ENCODE measurements at regions not wholly inside any gene's neighbourhood (a gene's known extent, or its start where the extent isn't known, plus 50 kb on each side); places are given as distances from the start of the nearest gene placed in this dataset.

DNA sequence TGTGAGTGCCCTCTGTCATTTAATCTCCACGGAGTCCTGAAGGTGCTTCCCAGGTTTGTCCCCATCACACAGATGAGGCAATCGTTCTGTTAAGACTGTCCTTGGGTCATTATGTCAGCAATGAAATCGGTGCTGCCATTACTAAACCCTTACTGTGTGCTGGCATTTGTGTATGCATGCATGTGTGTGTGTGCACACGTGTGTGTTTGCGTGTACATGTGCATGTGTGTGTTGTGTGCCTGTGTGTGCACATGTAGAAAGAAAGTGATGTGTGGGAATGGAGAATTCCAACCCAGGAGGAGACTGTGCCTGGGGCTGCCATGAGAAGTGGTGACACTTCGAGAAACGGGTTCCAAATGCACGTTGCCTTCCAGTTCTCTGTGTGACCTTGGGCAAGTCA is 110.3 kb downstream of the CDH26 start:
- ATAC-seq (ENCODE audit: low read depth) (no peak), DNase-seq (no peak)
- no peaks in the 10 kb centered on the region for H4K20me1 ChIP-seq (ENCODE audit: insufficient read depth, low read length)
- H3K36me3 ChIP-seq (ENCODE audit: control insufficient read depth, insufficient read depth, low read length), result no peaks in the 10 kb centered on the region
- in situ Hi-C loops (cut with MboI; ENCODE audit: low sequenced_read_pairs), result loop anchor here (25.0 kb wide), 2 partner anchors 1169 to 1819 kb away; no protein-coding TSS in a partner anchor
- H3K4me3 ChIP-seq (ENCODE audit: insufficient read depth, low read depth, low read length), result no peak overlapping the region
- H3K79me1 ChIP-seq (ENCODE audit: low read depth in 1 of 2, low read length in 2 of 2), result no peaks in the 10 kb centered on the region
- no TSS peak for BruUV-seq (replicated peaks)
- H2BK120ac ChIP-seq (ENCODE audit: low read depth, low read length), result no peak overlapping the region
- H2BK5ac ChIP-seq (ENCODE audit: low read depth, low read length, poor library complexity, severe bottlenecking), result no peak overlapping the region
- H4K5ac ChIP-seq (ENCODE audit: low read depth, low read length), result no peak overlapping the region
- H3K4me1 ChIP-seq (ENCODE audit: control insufficient read depth, insufficient read depth, low read length), result no peaks in the 10 kb centered on the region
- POLR2A ChIA-PET (ENCODE audit: unreplicated experiment), result interaction anchor here (0.7 kb wide), 1 partner anchor 620 kb away, joined by 4 read pairs; no protein-coding TSS in a partner anchor
- no peak overlapping the region for H4K8ac ChIP-seq (ENCODE audit: low read depth in 2 of 2, low read length in 2 of 2)
- no peak overlapping the region for H2AFZ ChIP-seq (replicated peaks; ENCODE audit: low read length, poor library complexity)
- no peak overlapping the region for H3K9ac ChIP-seq (ENCODE audit: low read depth, low read length)
- H3K56ac ChIP-seq (ENCODE audit: extremely low read depth, insufficient read depth, low read length), result no peak overlapping the region
- H2AK9ac ChIP-seq (replicated peaks; ENCODE audit: low read depth, low read length, poor library complexity), result no peak overlapping the region
- H2BK15ac ChIP-seq (ENCODE audit: low read depth, low read length), result no peak overlapping the region
- no peak overlapping the region for H2BK20ac ChIP-seq (ENCODE audit: low read depth, low read length)
- no peak overlapping the region for H3K14ac ChIP-seq (replicated peaks; ENCODE audit: low read depth, low read length)
- no peak overlapping the region for H3K18ac ChIP-seq (ENCODE audit: low read depth, low read length)
- no peak overlapping the region for H3K23ac ChIP-seq (ENCODE audit: low read depth, low read length)
- no peak overlapping the region for H3K4ac ChIP-seq (ENCODE audit: low read depth, low read length)
- peaks cover 2% of the 10 kb centered on the region; the same call in 1 of the 2 replicates for H3K9me3 ChIP-seq (ENCODE audit: control insufficient read depth, insufficient read depth, low read length)
- H3K9me1 ChIP-seq (ENCODE audit: insufficient read depth, low read length), result peaks cover under 1% of the 10 kb centered on the region; the same call in 1 of the 2 replicates
- no peak overlapping the region for H4K91ac ChIP-seq (ENCODE audit: insufficient read depth, low read depth, low read length)
- CTCF ChIA-PET, result no interaction called here
- TF ChIP-seq, protein P1, sequence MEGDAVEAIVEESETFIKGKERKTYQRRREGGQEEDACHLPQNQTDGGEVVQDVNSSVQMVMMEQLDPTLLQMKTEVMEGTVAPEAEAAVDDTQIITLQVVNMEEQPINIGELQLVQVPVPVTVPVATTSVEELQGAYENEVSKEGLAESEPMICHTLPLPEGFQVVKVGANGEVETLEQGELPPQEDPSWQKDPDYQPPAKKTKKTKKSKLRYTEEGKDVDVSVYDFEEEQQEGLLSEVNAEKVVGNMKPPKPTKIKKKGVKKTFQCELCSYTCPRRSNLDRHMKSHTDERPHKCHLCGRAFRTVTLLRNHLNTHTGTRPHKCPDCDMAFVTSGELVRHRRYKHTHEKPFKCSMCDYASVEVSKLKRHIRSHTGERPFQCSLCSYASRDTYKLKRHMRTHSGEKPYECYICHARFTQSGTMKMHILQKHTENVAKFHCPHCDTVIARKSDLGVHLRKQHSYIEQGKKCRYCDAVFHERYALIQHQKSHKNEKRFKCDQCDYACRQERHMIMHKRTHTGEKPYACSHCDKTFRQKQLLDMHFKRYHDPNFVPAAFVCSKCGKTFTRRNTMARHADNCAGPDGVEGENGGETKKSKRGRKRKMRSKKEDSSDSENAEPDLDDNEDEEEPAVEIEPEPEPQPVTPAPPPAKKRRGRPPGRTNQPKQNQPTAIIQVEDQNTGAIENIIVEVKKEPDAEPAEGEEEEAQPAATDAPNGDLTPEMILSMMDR (conservative IDR thresholded peaks at IDR 0.05; ENCODE audit: low read depth, low read length), result no peak
- intact Hi-C loops (cut with micrococcal nuclease), result no loop called here
- dilution Hi-C loops (cut with HindIII; ENCODE audit: low sequenced_read_pairs, unreplicated experiment), result no loop called here
- no peak overlapping the region for H3K27ac ChIP-seq (ENCODE audit: insufficient read depth, low read length)
- H2AK5ac ChIP-seq (ENCODE audit: low read depth, low read length), result no peak overlapping the region
- WGBS, 2 experiments (ENCODE audit: extremely low coverage in 2 of 2, insufficient read length in 1 of 2), result no CpG with 5 or more reads among the region's 8 CpGs
- H3K27me3 ChIP-seq (ENCODE audit: control insufficient read depth, insufficient read depth, low read length), result peaks cover 23% of the 10 kb centered on the region
- no peak overlapping the region for H3K4me2 ChIP-seq (ENCODE audit: low read depth, low read length)
